Left cardiac atrium (tissue), 4 donors: ENCODE measurements at regions not wholly inside any gene's neighbourhood (a gene's known extent, or its start where the extent isn't known, plus 50 kb on each side); places are given as distances from the start of the nearest gene placed in this dataset.
"Not testable (repeated sequence)": the region's sequence is repeated elsewhere in the genome, so short reads cannot be mapped to it uniquely, and the experiment has no call there.

Source experiments
- ATAC-seq, 2 donors: fragments of 200-7000 bp; cut with Tn5 transposase; one replicate each; pipeline ENCODE4 v1.9.1; 2020; ENCODE audit warnings: mild to moderate bottlenecking in 2 of 2, moderate library complexity in 2 of 2
- DNase-seq: peaks from one replicate; pipeline ENCODE4 v3.0.0-alpha.2; 2020
- intact Hi-C, 2 donors: fragments of 100-400 bp; cut with DNase I; formaldehyde crosslinking; loops; one replicate each; pipeline versions ENCODE4 v1.14.1 to v1.15.1; 2022 to 2023
- donor health status: DM: no; HTN: yes; CAD: no.
- donor health status: DM: no; HTN: yes; CAD: no; lungs with severe emphysema.
- donor health status: DM: yes; HTN: yes; CAD: no.
- donor health status: Dilated cardiomyopathy.

DNA sequence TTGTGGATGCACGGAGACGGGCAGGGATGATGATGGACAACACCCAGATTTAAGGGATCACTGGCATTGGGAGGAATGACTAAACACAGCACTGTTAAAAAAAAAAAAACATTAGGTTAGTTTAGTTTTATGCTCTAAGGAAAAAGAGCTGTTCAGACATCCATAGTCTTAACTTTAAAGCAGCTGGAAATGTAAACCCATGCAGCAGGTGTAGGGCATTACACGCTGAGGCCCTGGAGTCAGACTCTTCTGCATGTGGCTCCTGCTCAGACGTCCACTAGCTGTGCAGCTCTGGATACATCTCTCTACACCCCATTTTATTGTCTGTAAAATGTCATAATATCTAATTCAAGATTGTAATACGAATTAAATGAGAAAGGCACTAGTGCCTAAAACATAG is 191.8 kb upstream of the RASGRP1 start:
- ATAC-seq: no peak
- intact Hi-C loops: no loop called here
- DNase-seq: no peak

DNA sequence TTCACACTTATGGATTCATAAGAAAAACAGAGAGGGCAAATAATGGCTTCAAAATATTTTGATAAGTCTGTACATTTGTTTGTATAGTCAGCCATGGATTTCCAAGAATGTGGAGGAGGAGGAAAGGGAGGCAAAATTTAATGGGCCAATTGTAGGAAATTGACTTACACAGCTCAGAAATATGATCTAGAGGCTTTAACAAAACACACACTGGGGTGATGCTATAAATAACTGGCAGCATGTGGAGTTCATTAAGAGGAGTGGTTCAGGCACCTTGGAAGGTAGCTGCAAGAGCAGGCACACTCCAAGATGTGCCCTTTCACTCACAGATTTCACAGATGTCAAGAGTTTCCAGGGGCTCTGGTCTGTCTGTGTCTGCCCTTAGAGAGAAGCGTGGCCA is 193.4 kb upstream of the RASGRP1 start:
- ATAC-seq (no peak), DNase-seq (no peak)
- intact Hi-C loops: no loop called here

DNA sequence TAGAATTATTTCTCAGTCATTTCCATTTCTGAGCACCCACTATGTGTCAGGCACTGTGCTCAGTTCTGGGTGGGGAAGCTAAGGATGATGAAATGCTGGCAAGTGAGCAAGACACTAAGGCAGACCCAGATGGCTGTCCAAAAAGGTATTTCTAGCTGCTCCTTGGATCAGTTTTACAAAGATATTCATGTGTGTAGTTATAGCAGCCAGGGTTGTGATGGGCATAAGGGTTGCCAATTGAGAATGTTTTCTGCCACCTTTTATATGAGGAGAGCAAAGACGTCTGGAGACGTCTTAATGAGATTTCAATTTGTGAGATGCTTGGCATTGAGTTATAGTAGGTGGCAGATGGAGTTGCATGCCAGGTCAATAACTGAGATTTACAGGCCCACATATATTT is 197.1 kb upstream of the RASGRP1 start:
- DNase-seq (no peak), ATAC-seq (no peak)
- intact Hi-C loops: no loop called here

DNA sequence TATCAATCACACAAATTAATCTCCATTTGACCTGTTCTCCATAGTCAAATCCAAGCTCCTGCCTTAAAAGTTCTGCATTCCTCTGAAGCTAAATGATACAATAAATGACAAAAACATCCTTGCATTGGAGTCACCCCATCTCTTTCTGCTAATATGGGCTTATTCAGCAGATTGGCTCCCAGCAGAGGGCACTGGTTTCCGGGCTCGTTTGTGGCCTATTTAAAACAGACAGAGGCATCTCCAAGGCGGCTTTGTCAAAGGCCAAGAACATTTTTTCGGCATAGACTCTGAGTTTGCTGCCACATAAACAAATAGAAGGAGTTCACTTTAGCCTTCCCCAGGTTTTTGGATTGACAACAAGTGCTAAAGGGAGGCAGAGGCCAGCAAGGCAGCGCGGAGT is 204.4 kb upstream of the RASGRP1 start:
- intact Hi-C loops: no loop called here
- no peak for ATAC-seq
- peak; percentile 33 for DNase-seq

DNA sequence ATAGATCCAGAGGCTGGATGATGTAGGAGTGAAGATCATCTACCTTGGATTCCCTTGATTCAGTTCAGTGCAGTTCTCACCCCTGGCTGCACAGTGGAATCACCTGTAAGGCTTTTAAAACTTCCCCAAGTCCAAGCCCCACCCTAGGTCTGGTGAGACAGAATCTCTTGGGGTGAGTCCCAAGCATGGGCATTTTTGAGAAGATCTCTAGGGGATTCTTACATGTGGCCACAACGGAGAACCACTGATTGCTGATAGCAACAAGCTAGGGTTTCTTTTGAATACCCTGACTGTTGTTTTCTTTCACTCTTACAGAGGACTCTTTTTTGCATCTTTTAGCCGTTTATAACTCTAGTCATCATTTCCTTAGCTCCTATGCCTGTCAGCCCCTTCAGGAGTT is 204.9 kb upstream of the RASGRP1 start:
- intact Hi-C loops: no loop called here
- DNase-seq (no peak), ATAC-seq (no peak)

DNA sequence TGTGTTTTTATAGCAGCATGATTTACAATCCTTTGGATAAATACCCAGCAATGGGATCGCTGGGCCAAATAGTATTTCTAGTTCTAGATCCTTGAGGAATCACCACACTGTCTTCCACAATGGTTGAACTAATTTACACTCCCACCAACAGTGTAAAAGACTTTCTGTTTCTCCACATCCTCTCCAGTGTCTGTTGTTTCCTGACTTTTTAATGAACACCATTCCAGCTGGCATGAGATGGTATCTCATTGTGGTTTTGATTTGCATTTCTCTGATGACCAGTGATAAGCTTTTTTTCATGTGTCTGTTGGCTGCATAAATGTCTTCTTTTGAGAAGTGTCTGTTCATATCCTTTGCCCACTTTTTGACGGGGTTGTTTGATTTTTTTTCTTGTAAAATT is 209.5 kb upstream of the RASGRP1 start:
- intact Hi-C loops, ATAC-seq, DNase-seq: not testable (repeated sequence)

DNA sequence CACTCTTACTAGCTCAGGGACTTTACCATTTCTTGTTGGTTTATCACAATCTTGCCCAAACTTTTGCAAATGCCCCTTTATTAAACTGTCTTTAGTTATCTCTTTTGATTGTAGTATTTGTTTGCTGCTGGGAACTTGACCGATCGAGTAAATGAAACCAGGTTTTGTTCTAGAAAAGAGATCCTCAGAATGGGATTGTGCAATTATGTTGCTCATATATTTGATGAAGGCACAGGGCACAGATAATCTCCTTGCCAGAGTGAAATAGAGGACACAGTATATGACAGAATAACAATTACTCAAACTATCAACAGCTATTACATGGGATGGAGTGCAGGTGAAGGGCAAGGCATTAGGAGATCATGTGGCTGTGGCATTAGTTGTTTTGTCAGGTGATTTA is 216.6 kb upstream of the RASGRP1 start:
- no peak for ATAC-seq
- no peak for DNase-seq
- intact Hi-C loops: no loop called here

DNA sequence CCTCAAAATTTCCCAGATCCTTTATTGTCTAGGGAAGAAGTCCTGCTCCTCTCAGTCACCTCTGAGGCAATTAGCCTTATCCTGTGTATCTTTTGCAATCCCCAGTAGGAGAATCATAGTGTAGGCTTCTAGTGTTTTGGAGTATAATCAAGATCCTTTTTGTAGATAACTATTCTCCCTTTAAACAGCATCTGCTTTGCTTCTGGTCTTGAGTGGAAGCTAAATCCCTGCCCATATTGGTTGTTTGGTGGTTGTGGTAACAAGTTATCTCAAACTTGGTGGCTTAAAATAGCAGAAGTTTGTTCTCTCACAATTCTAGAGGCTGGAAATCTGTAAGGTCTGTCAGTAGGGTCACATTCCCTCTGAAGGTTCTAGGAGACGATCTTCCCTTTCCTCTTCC is 217.5 kb upstream of the RASGRP1 start:
- intact Hi-C loops: no loop called here
- ATAC-seq (no peak), DNase-seq (no peak)

DNA sequence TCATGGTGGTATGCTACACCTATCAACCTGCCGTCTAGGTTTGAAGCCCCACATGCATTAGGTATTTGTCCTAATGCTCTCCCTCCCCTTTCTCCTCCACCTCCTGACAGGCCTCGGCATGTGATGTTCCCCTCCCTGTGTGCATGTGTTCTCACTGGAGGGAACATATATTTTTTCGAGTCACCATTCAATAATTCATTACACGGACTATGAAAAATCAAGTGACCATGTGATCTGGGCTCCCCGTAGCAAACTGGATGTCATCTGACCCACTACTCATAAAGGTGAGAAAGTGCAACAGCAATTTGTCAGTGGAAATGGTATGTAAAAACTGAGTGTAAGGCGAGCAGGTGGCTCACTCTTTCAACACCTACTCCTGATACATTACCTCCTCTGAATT is 224.3 kb upstream of the RASGRP1 start:
- DNase-seq: no peak
- ATAC-seq: no peak
- intact Hi-C loops: no loop called here

DNA sequence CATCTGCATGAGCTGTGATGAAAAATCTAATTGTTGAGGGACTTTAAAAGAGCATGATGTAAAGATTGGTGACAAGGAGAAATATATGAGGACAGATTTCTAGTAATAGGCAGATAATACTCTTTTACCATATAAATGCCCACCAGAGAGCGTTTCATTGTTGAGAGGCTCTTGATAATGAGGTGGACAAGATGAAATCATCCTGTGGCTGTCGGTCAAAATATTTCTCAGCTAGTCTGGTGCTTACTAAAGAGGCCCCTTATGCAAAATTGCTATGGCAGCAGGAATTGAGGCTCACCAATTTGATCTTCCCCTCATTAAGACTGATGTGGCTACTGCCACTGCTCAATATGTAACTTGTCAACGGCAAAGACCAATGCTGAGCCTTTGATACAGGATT is 225.0 kb upstream of the RASGRP1 start:
- ATAC-seq (no peak), DNase-seq (no peak)

DNA sequence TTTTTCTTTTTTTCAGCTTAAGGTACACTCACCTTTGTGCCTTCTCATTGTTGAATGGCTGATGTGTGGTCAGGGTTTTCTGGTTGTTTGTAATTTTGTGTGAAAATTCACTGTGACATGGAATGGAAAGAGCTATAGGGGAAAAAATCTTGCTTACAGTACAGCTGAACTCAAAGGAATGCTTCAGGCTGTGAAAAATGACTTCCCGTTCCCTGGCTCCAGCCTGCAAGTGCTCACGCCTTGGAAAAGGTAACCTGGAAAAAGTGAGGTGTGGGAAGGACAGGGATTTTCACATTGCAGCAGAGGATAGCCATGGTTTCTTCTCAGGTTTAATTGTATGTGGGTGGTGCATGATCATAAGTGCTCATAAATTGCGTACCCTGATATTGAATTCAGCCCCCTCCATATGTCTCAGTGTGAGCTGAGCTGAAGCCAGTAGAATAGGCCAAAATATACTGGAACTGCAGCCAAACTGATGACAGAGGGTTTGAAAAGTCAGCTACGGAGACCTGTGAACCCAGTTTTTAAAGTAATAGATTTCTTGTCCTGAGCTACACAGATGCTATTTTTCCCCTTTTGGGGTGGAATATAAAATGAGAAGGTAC is 228.7 kb upstream of the RASGRP1 start:
- intact Hi-C loops: no loop called here
- ATAC-seq: no peak

More for the DNA sequence above, 225.0 kb upstream of the RASGRP1 start:
- intact Hi-C loops: no loop called here

DNA sequence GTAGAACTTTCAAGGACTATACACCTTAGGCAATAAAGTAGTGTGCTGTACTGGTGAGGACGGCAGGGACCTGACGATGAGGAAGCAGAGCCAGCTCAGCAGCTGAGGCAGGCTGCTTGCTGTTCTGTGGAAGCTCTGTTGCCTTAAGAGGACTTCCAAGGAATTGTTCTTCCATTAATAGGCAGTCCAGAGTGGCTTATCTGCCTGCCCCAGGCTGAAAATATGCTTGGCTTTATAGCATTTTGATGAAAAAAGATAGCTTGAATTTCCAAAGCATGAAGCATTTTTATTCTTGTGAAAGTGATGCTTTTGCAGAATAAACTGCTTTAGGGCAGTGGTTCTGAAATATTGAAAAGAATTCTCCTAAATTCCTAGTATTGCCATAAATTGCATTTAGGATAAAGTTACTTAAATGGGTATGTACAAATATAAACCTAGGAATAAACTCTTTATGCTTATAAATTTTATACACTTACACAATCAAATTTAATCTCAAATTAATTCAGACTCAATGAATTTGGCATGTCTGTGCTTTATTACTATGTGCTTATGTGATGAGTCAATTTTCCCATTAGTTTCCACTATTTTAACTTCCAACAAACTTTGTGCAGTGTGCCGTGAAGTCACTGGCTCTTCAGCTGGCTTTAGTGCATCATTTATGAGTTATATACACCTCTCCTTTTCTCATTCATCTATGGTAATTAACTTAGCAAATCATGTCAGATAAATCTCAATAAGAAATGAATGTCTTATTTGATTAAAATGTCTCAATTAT is 231.0 kb upstream of the RASGRP1 start:
- DNase-seq: no peak
- intact Hi-C loops: no loop called here
- ATAC-seq: no peak

More for the DNA sequence above, 228.7 kb upstream of the RASGRP1 start:
- no peak for DNase-seq

DNA sequence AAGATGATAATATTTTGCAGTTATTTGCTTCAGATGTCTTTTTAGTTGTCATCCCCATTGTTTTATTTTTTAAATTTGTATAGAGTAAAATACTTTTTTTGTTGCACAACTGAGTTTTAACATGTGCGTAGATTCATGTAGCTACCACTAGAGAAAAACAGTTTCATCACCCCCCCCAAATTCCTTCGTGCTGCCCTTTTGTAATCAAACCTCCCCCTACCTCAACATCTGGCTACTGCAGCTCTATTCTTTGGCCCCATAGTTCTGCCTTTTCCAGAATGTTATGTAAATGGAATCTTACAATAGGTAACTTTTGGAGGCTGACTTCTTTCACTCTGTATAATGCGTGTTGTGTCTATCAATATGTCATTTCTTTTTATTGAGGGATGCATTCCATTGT is 232.0 kb upstream of the RASGRP1 start:
- no peak for DNase-seq
- ATAC-seq: no peak
- intact Hi-C loops: no loop called here

DNA sequence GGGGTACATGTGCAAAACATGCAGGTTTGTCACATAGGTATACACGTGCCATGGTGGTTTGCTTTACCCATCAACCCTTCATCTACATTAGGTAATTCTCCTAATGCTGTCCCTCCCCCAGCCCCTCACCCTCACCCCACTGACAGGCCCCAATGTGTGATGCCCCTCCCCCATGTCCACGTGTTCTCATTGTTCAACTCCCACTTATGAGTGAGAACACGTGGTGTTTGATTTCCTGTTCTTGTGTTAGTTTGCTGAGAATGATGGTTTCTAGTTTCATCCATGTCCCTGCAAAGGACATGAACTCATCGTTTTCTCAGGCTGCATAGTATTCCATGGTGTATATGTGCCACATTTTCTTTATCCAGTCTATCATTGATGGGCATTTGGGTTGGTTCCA is 232.9 kb upstream of the RASGRP1 start:
- ATAC-seq, intact Hi-C loops, DNase-seq: not testable (repeated sequence)

DNA sequence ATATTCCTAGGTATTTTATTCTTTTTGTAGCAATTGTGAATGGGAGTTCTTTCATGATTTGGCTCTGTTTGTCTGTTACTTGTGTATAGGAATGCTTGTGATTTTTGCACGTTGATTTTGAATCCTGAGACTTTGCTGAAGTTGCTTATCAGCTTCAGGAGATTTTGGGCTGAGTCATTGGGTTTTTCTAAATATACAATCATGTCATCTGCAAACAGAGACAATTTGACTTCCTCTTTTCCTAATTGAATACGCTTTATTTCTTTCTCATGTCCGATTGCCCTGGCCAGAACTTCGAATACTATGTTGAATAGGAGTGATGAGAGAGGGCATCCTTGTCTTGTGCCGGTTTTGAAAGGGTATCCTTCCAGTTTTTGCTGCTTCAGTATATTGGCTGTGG is 234.6 kb upstream of the RASGRP1 start:
- intact Hi-C loops, ATAC-seq, DNase-seq: not testable (repeated sequence)

DNA sequence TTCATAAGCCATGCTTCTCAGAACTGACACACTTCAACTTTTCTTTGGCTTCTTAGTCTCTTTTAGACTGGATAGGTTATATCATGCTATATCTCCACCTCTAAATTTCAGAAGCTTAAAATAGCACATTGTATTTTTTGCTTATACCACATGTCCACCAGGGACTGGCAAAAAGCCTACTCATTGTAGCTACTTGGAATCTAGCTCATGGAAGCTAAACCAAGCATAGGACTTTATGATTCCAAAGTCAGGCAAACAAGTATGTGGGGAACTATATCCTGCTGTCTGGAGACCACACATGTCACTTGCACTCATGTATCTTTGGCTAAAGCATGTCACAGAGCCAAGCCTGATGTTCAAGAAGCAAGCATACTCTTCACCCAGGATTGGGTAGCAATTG is 245.0 kb upstream of the RASGRP1 start:
- ATAC-seq (no peak), DNase-seq (no peak)
- intact Hi-C loops: no loop called here

DNA sequence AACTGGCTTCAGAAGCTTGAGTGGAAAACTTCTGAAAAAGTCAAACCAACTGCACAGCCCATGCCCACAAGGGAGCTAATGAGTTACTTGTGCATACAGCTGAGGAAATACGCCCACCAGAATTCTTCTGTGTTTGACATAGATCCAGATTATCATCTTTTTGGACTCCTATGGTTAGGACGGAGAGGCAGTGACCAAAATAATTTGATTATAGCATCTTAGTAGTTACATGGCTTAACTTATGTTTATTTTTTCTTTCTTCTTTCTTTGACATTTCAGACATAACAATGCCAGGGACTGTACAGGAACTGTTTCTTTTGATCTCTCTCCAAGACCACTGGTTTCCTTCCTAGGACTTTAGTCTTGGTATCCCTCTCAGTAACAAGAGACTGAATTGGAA is 246.1 kb upstream of the RASGRP1 start:
- ATAC-seq (no peak), DNase-seq (no peak)
- intact Hi-C loops: no loop called here

DNA sequence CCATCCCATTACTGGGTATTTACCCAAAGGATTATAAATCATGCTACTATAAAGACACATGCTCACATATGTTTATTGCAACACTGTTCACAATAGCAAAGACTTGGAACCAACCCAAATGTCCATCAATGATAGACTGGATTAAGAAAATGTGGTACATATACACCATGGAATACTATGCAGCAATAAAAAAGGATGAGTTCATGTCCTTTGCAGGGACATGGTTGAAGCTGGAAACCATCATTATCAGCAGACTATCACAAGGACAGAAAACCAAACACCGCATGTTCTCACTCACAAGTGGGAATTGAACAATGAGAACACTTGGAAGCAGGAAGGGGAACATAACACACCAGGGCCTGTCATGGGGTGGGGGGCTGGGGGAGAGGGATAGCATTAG is 249.6 kb upstream of the RASGRP1 start:
- intact Hi-C loops, ATAC-seq, DNase-seq: not testable (repeated sequence)

DNA sequence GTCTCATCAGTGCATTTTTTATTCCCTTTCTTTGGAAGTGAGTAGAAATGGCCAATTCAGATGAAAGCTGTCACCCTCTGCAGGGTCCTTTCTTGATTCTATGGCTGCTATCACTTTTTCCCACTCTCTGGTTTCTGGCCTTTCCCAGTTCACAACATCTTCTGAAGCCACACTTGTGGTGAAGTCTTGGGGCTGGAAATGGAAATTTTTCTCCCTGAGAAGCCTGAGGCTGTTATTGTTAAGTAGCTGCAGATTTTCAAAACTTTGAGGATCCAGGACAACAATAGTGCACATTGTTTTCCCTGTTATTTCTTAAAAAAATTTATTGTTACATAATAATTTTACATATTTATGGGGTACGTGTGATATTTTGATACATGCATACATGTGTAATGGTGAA is 250.3 kb upstream of the RASGRP1 start:
- DNase-seq (no peak), ATAC-seq (no peak)
- intact Hi-C loops: loop anchor here in 1 of 2 donors (5.0 kb wide), 4 partner anchors 177 to 942 kb away; partner anchors contain the start of gene THBS1

DNA sequence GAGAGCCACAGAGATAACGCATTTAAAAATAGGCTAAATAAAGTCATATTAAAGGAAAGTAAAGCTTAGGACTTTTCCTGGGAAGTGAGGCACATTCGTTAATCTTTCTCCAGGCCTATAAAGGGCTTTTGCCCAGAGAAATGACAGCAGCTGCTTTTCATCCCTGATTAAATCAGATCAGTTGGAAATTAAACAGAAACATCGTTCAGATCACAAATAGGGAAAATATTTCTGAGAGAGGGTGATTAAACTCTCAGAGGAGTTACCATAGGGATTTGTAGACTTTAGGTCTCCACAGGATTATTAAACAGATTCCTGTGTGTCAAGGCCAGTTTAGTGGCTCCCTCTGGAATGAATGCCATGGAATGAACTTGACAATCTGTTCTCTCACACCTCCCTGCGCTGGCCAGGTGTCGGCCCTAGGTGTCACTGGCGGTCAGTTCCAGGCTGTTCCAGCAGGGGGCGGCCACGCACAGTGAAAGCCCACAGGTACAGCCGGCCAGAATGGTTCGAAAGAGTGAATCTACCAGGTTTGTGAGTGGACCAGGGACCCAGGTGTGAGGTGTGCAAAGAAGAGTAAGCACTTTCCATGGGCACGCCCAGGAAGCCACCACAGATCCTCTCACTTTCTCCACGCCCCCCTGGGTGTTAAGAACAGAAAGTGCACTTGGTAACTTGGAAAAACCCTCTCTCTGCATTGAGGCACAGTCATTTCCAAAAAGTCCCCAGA is 253.0 kb upstream of the RASGRP1 start:
- intact Hi-C loops: loop anchor here in 1 of 2 donors (5.0 kb wide), 4 partner anchors 175 to 940 kb away; partner anchors contain the start of gene THBS1
- ATAC-seq: peak; percentile 89 to 93
- peak; percentile 81 for DNase-seq
